ENCODE measurements at regions not wholly inside any gene's neighbourhood (a gene's known extent, or its start where the extent isn't known, plus 50 kb on each side); places are given as distances from the start of the nearest gene placed in this dataset.

- peaks cover 0 to 2% of the 10 kb centered on the region in 2 experiments for H4K20me1 ChIP-seq (replicated peaks in 1 of 2; ENCODE audit: control insufficient read depth in 1 of 2, insufficient read depth in 2 of 2, low read length in 2 of 2)
- no peak overlapping the region for H3K4ac ChIP-seq (replicated peaks; ENCODE audit: insufficient read length, low read depth, low read length)
- H4K5ac ChIP-seq (ENCODE audit: insufficient read length, low read depth, low read length): no peak overlapping the region
- no peak overlapping the region for H3K14ac ChIP-seq (ENCODE audit: insufficient read length)
- no peaks in the 10 kb centered on the region for H3K36me3 ChIP-seq (ENCODE audit: control insufficient read depth in 2 of 4, insufficient read depth in 4 of 4, low read length in 3 of 4)
- H4K91ac ChIP-seq (replicated peaks; ENCODE audit: insufficient read length, low read length): no peak overlapping the region
- H3K18ac ChIP-seq (ENCODE audit: extremely low read depth, low read length): no peak overlapping the region
- H3K4me3 ChIP-seq (ENCODE audit: extremely low read depth in 1 of 4, insufficient read depth in 2 of 4, low read depth in 3 of 4, low read length in 4 of 4): peak overlapping the region in 1 of 4 experiments; percentile 60; a peak in 1 of 8 replicates
- no peak overlapping the region for H2BK5ac ChIP-seq (ENCODE audit: low read depth, low read length)
- H3K27ac ChIP-seq (ENCODE audit: low read depth, low read length): no peak overlapping the region
- H3K27me3 ChIP-seq (replicated peaks in 1 of 4; ENCODE audit: control insufficient read depth in 3 of 4, extremely low read depth in 1 of 4, insufficient read depth in 3 of 4, low read length in 3 of 4): peaks cover 1 to 29% (median 9%) of the 10 kb centered on the region in 4 experiments; a peak in 6 of 7 replicates
- H2BK12ac ChIP-seq (ENCODE audit: low read depth, low read length): no peak overlapping the region
- H3K9me3 ChIP-seq (ENCODE audit: insufficient read depth in 2 of 2, low read depth in 1 of 2, low read length in 1 of 2): no peaks in the 10 kb centered on the region
- H3K79me2 ChIP-seq (ENCODE audit: control insufficient read depth in 1 of 2, insufficient read depth in 2 of 2, low read length in 2 of 2): no peaks in the 10 kb centered on the region
- no peak overlapping the region for H2BK120ac ChIP-seq (replicated peaks; ENCODE audit: low read depth, low read length)
- H3K4me1 ChIP-seq (replicated peaks in 1 of 4; ENCODE audit: control insufficient read depth in 3 of 4, insufficient read depth in 4 of 4, low read length in 3 of 4): peaks cover 2 to 14% (median 5%) of the 10 kb centered on the region in 4 experiments; a peak in 6 of 7 replicates
- no peak overlapping the region for H3K56ac ChIP-seq (replicated peaks; ENCODE audit: insufficient read length, low read depth, low read length)
- 72% methylated on average over 17 of the region's 17 CpGs; no CpG with 5 or more reads in 1 of the 2 experiments for WGBS, 2 experiments (ENCODE audit: extremely low coverage in 1 of 2, insufficient coverage in 1 of 2, insufficient read length in 1 of 2, insufficient replicate concordance in 2 of 2, low coverage in 1 of 2, low lambda C conversion rate in 2 of 2, missing lambda C conversion rate in 1 of 2)
- H3K23me2 ChIP-seq (ENCODE audit: low read depth, low read length): peaks cover 8% of the 10 kb centered on the region; the same call in 1 of the 2 replicates
- DNase-seq (ENCODE audit: low read depth in 1 of 2, low spot score in 2 of 2) (no peak), FAIRE-seq (no peak)
- peak overlapping the region in 1 of 2 experiments; percentile 63; a peak in 1 of 4 replicates for H3K4me2 ChIP-seq (ENCODE audit: insufficient read depth in 1 of 2, low read depth in 2 of 2, low read length in 2 of 2)
- no peak overlapping the region; the same call in 1 of the 2 replicates for H2AFZ ChIP-seq (ENCODE audit: low read length)
- POLR2A ChIA-PET (ENCODE audit: partially characterized antibody): interaction anchor here (0.5 to 1.0 kb wide), 2 partner anchors 23 to 406 kb away, joined by 3 to 4 read pairs; no protein-coding TSS in a partner anchor
- CTCF ChIA-PET (ENCODE audit: partially characterized antibody): interaction anchor here (1.0 to 6.8 kb wide), 8 partner anchors 7 to 114 kb away, joined by 3 to 49 read pairs (median 4); no protein-coding TSS in a partner anchor
- H2BK20ac ChIP-seq (ENCODE audit: low read length): no peak overlapping the region
- H4K8ac ChIP-seq (ENCODE audit: extremely low read depth, insufficient read depth, low read length): no peak overlapping the region
- no peak overlapping the region for H2AK5ac ChIP-seq (ENCODE audit: low read depth, low read length)
- no peak overlapping the region for H2BK15ac ChIP-seq (ENCODE audit: low read length)
- no peak overlapping the region for H3K23ac ChIP-seq (ENCODE audit: insufficient read length)
- H3K9ac ChIP-seq (replicated peaks in 1 of 4; ENCODE audit: extremely low read depth in 1 of 4, low read depth in 3 of 4, low read length in 3 of 4): no peak overlapping the region
- no peaks in the 10 kb centered on the region for H3K79me1 ChIP-seq (ENCODE audit: low read depth, low read length)
- TF ChIP-seq CBX8 (IDR thresholded peaks at IDR 0.05; ENCODE audit: borderline replicate concordance, low read depth, low read length): no peak
- TF ChIP-seq, protein P1, sequence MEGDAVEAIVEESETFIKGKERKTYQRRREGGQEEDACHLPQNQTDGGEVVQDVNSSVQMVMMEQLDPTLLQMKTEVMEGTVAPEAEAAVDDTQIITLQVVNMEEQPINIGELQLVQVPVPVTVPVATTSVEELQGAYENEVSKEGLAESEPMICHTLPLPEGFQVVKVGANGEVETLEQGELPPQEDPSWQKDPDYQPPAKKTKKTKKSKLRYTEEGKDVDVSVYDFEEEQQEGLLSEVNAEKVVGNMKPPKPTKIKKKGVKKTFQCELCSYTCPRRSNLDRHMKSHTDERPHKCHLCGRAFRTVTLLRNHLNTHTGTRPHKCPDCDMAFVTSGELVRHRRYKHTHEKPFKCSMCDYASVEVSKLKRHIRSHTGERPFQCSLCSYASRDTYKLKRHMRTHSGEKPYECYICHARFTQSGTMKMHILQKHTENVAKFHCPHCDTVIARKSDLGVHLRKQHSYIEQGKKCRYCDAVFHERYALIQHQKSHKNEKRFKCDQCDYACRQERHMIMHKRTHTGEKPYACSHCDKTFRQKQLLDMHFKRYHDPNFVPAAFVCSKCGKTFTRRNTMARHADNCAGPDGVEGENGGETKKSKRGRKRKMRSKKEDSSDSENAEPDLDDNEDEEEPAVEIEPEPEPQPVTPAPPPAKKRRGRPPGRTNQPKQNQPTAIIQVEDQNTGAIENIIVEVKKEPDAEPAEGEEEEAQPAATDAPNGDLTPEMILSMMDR (IDR thresholded peaks at IDR 0.05; ENCODE audit: control extremely low read depth in 1 of 3, insufficient read depth in 1 of 3, low read depth in 1 of 3, low read length in 3 of 3): no peak
- TF ChIP-seq NANOG (IDR thresholded peaks at IDR 0.05; ENCODE audit: insufficient read depth, low read depth, low read length, poor library complexity, severe bottlenecking): no peak
- TF ChIP-seq SIRT6 (IDR thresholded peaks at IDR 0.05; ENCODE audit: low read length): no peak
- TF ChIP-seq SIN3A (conservative IDR thresholded peaks at IDR 0.05 in 1 of 2, IDR thresholded peaks at IDR 0.05 in 1 of 2; ENCODE audit: low read depth in 1 of 2, low read length in 2 of 2): no peak
- TF ChIP-seq TCF12 (IDR thresholded peaks at IDR 0.05; ENCODE audit: low read depth, low read length): no peak
- TF ChIP-seq RNF2 (IDR thresholded peaks at IDR 0.05; ENCODE audit: borderline replicate concordance, low read depth, low read length, missing control alignments, poor library complexity, severe bottlenecking): no peak
- no peak for TF ChIP-seq CBX5 (IDR thresholded peaks at IDR 0.05; ENCODE audit: low read depth, low read length)
- TF ChIP-seq POLR2A (IDR thresholded peaks at IDR 0.05; ENCODE audit: control extremely low read depth in 1 of 2, low read depth in 2 of 2, low read length in 2 of 2): no peak
- no peak for TF ChIP-seq CREB1 (IDR thresholded peaks at IDR 0.05)
Observed at GRCh38 chr1:10867914-10868598, 71.6 kb upstream of the CASZ1 start.

Measured in H1 (cell line).